GM20000 (cell line): ENCODE measurements at regions not wholly inside any gene's neighbourhood (a gene's known extent, or its start where the extent isn't known, plus 50 kb on each side); places are given as distances from the start of the nearest gene placed in this dataset.

ENCODE experiments used
- DNase-seq: peaks from one replicate; pipeline ENCODE4 v3.0.0; 2012; ENCODE audit warnings: low spot score
- CTCF ChIP-seq: IDR thresholded peaks from 2 replicates; pipeline ENCODE4 v1.5.1; 2012; ENCODE audit warnings: mild to moderate bottlenecking, control low read depth; ENCODE audit errors: extremely low read depth, missing control alignments

- DNase-seq: no peak
- no peak for TF ChIP-seq CTCF
Observed at GRCh38 chr4:1506956-1507721, 100.9 kb upstream of the NKX1-1 start.

- DNase-seq: no peak
- TF ChIP-seq CTCF: no peak
Observed at GRCh38 chr4:1505511-1506460, 99.5 kb upstream of the NKX1-1 start.

GRCh38 chr4:1504595-1505500 lies 98.6 kb upstream of the NKX1-1 start:
- TF ChIP-seq CTCF: no peak
- no peak for DNase-seq

- no peak for DNase-seq
Observed at GRCh38 chr4:1503583-1504471, 97.6 kb upstream of the NKX1-1 start.

GRCh38 chr4:1502976-1503375 lies 96.7 kb upstream of the NKX1-1 start:
- DNase-seq: no peak
- TF ChIP-seq CTCF: no peak

More at GRCh38 chr4:1503583-1504471, 97.6 kb upstream of the NKX1-1 start:
- TF ChIP-seq CTCF: no peak

GRCh38 chr4:1502501-1502886 lies 96.3 kb upstream of the NKX1-1 start:
- no peak for TF ChIP-seq CTCF
- no peak for DNase-seq
